Karpas-422 (cell line): ENCODE measurements at regions not wholly inside any gene's neighbourhood (a gene's known extent, or its start where the extent isn't known, plus 50 kb on each side); places are given as distances from the start of the nearest gene placed in this dataset.

Source experiments
- DNase-seq: peaks from one replicate; pipeline ENCODE4 v3.0.0-alpha.2; 2015
- H2AFZ ChIP-seq: fragments of 200-600 bp; sonication (generic); 2 replicates; pipeline ENCODE4 v1.6.1; 2014; ENCODE audit warnings: antibody characterized with exemption, low read length, mixed read lengths
- H3K27ac ChIP-seq: fragments of 200-600 bp; sonication (generic); 2 replicates; pipeline ENCODE4 v1.5.1; 2014; ENCODE audit warnings: mild to moderate bottlenecking, low read length, moderate library complexity
- H3K27me3 ChIP-seq: fragments of 200-600 bp; sonication (generic); 2 replicates; pipeline ENCODE4 v1.6.1; 2014; ENCODE audit warnings: low read length, mixed read lengths
- H3K36me3 ChIP-seq: fragments of 200-600 bp; sonication (generic); 2 replicates; pipeline ENCODE4 v1.6.1; 2014; ENCODE audit warnings: low read length, mixed read lengths; ENCODE audit not compliant: insufficient read depth
- H3K4me1 ChIP-seq: fragments of 200-600 bp; sonication (generic); 2 replicates; pipeline ENCODE4 v1.6.1; 2014; ENCODE audit warnings: mild to moderate bottlenecking, low read length, mixed read lengths
- H3K4me2 ChIP-seq: fragments of 200-600 bp; sonication (generic); 2 replicates; pipeline ENCODE4 v1.6.1; 2014; ENCODE audit warnings: low read length, low read depth, mild to moderate bottlenecking; ENCODE audit not compliant: poor library complexity, severe bottlenecking
- H3K4me3 ChIP-seq: fragments of 200-600 bp; sonication (generic); 2 replicates; pipeline ENCODE4 v1.5.1; 2014; ENCODE audit warnings: mild to moderate bottlenecking, antibody characterized with exemption, low read length, mixed read lengths
- H3K79me2 ChIP-seq: fragments of 200-600 bp; sonication (generic); 2 replicates; pipeline ENCODE4 v1.6.1; 2014; ENCODE audit warnings: mild to moderate bottlenecking, low read length, mixed read lengths
- H3K9ac ChIP-seq: fragments of 200-600 bp; sonication (generic); 2 replicates; pipeline ENCODE4 v1.6.0; 2014; ENCODE audit warnings: low read length
- H3K9me2 ChIP-seq: fragments of 200-600 bp; sonication (generic), shearing (Covaris generic); replicated peaks from 2 replicates; pipeline ENCODE4 v1.6.0; 2014; ENCODE audit warnings: mild to moderate bottlenecking, low read length, moderate library complexity; ENCODE audit not compliant: insufficient read depth
- H3K9me3 ChIP-seq: fragments of 300-700, 200-600 bp; sonication (generic); 2 replicates; pipeline ENCODE4 v1.6.1; 2014; ENCODE audit warnings: low read length, mixed read lengths
- H4K20me1 ChIP-seq: fragments of 200-600 bp; sonication (generic); 2 replicates; pipeline ENCODE4 v1.6.1; 2014; ENCODE audit warnings: mild to moderate bottlenecking, antibody characterized with exemption, low read length, low read depth; ENCODE audit not compliant: insufficient read depth

- H3K9me3 ChIP-seq = no peaks in the 10 kb centered on the region
- no peaks in the 10 kb centered on the region for H3K27me3 ChIP-seq
- H2AFZ ChIP-seq = no peak overlapping the region
- no peaks in the 10 kb centered on the region for H4K20me1 ChIP-seq
- H3K9ac ChIP-seq = no peak overlapping the region
- peaks cover 5% of the 10 kb centered on the region for H3K4me1 ChIP-seq
- no peaks in the 10 kb centered on the region for H3K79me2 ChIP-seq
- H3K27ac ChIP-seq = no peak overlapping the region
- H3K36me3 ChIP-seq = no peaks in the 10 kb centered on the region
- H3K4me2 ChIP-seq = no peak overlapping the region
- H3K9me2 ChIP-seq = no peaks in the 10 kb centered on the region
- H3K4me3 ChIP-seq = no peak overlapping the region
- DNase-seq = no peak
These were observed 218.8 kb downstream of the HAUS1 start for GRCh38 chr18:46322941-46323340.

GRCh38 chr18:46324087-46324955, 220.1 kb downstream of the HAUS1 start:
- H2AFZ ChIP-seq = peak overlapping the region; percentile 44; the same call in 1 of the 2 replicates
- peaks cover 5% of the 10 kb centered on the region for H3K4me1 ChIP-seq
- no peak overlapping the region for H3K4me2 ChIP-seq

GRCh38 chr18:46325895-46326294, 221.7 kb downstream of the HAUS1 start:
- H3K9me3 ChIP-seq = no peaks in the 10 kb centered on the region
- DNase-seq = no peak
- no peak overlapping the region for H2AFZ ChIP-seq
- H3K4me1 ChIP-seq = peaks cover 5% of the 10 kb centered on the region
- H3K9ac ChIP-seq = no peak overlapping the region
- no peaks in the 10 kb centered on the region for H3K79me2 ChIP-seq
- no peak overlapping the region for H3K27ac ChIP-seq
- H3K9me2 ChIP-seq = no peaks in the 10 kb centered on the region
- no peaks in the 10 kb centered on the region for H4K20me1 ChIP-seq
- H3K4me3 ChIP-seq = no peak overlapping the region
- H3K27me3 ChIP-seq = no peaks in the 10 kb centered on the region
- no peak overlapping the region for H3K4me2 ChIP-seq
- H3K36me3 ChIP-seq = no peaks in the 10 kb centered on the region

More at GRCh38 chr18:46324087-46324955, 220.1 kb downstream of the HAUS1 start:
- no peaks in the 10 kb centered on the region for H3K9me2 ChIP-seq
- H3K9ac ChIP-seq = no peak overlapping the region
- no peaks in the 10 kb centered on the region for H3K36me3 ChIP-seq
- H3K9me3 ChIP-seq = no peaks in the 10 kb centered on the region
- peak; percentile 63 for DNase-seq
- no peak overlapping the region for H3K4me3 ChIP-seq
- H3K27me3 ChIP-seq = no peaks in the 10 kb centered on the region
- no peaks in the 10 kb centered on the region for H4K20me1 ChIP-seq
- H3K79me2 ChIP-seq = no peaks in the 10 kb centered on the region
- no peak overlapping the region for H3K27ac ChIP-seq

DNA sequence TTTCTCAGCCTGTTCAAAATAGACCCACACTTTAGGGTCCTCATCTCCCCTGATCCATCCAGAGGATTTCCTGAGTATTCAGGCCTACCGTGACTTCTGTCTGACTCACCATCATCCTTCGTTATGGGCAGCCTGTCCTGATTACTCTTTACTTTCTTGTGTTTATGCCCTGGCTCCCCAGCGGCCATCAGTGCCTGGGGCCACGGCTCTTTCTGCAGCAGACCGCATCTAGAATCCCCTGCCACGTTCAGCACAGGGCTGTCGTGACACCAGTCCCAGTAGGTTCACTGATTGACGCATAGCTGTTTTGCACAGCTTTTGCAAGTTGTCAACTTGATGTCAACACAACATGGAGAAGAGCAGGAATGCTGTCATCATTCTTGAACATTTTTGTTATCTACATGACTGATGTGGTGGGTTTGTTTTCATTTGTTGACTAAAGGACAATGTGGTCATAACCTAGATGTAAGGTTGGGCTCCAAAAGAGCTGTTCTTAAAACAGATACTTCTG, 225.6 kb downstream of the HAUS1 start:
- Histone ChIP-seq H3K9me2 (no peaks in the 10 kb centered on the region), H3K79me2 (no peaks in the 10 kb centered on the region), H3K4me3 (no peak overlapping the region), H3K36me3 (no peaks in the 10 kb centered on the region), H3K4me2 (no peak overlapping the region), H3K9ac (no peak overlapping the region), H3K27ac (no peak overlapping the region), H3K4me1 (no peaks in the 10 kb centered on the region), H4K20me1 (no peaks in the 10 kb centered on the region), H3K27me3 (no peaks in the 10 kb centered on the region), H3K9me3 (no peaks in the 10 kb centered on the region), H2AFZ (no peak overlapping the region)
- no peak for DNase-seq

GRCh38 chr18:46331316-46331715, 227.1 kb downstream of the HAUS1 start:
- H4K20me1 ChIP-seq = no peaks in the 10 kb centered on the region
- no peak overlapping the region for H3K9ac ChIP-seq
- H3K79me2 ChIP-seq = no peaks in the 10 kb centered on the region
- H3K9me3 ChIP-seq = no peaks in the 10 kb centered on the region
- no peak overlapping the region for H3K4me3 ChIP-seq
- H2AFZ ChIP-seq = no peak overlapping the region
- no peaks in the 10 kb centered on the region for H3K4me1 ChIP-seq
- no peak overlapping the region for H3K27ac ChIP-seq
- DNase-seq = no peak
- no peak overlapping the region for H3K4me2 ChIP-seq
- H3K9me2 ChIP-seq = no peaks in the 10 kb centered on the region
- H3K27me3 ChIP-seq = no peaks in the 10 kb centered on the region
- H3K36me3 ChIP-seq = no peaks in the 10 kb centered on the region

GRCh38 chr18:46332286-46332801, 228.2 kb downstream of the HAUS1 start:
- Histone ChIP-seq H3K36me3 (no peaks in the 10 kb centered on the region), H4K20me1 (no peaks in the 10 kb centered on the region), H3K79me2 (no peaks in the 10 kb centered on the region), H3K9me3 (no peaks in the 10 kb centered on the region), H3K4me2 (no peak overlapping the region), H2AFZ (no peak overlapping the region), H3K27me3 (no peaks in the 10 kb centered on the region), H3K4me3 (no peak overlapping the region), H3K9ac (no peak overlapping the region), H3K27ac (no peak overlapping the region), H3K4me1 (peaks cover 2% of the 10 kb centered on the region; the same call in 1 of the 2 replicates), H3K9me2 (no peaks in the 10 kb centered on the region)
- no peak for DNase-seq

DNA sequence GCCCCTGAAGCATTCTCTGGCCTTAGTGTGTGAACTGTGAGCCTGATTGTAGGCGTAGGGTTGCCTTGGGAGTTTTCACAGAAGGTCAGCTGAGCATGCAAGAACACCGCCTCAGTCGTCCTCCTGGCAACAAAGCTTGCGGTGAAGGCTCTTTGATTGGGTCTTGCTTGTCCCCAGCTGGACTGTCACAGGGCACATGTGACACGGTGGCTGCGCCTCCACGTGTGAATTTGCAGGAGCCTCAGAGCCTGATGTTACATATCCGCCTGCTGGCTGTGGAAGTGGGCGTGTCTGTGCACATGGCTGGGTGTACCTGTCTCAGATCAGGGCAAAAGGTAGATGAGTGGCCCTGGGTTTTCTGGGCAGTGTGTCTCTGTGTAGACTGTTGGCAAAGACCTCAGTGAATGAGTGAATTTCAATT, 228.7 kb downstream of the HAUS1 start:
- Histone ChIP-seq H3K27ac (no peak overlapping the region), H3K9me2 (no peaks in the 10 kb centered on the region), H3K4me1 (peaks cover 2% of the 10 kb centered on the region; the same call in 1 of the 2 replicates), H3K4me3 (no peak overlapping the region), H2AFZ (no peak overlapping the region), H3K9ac (no peak overlapping the region), H3K9me3 (no peaks in the 10 kb centered on the region), H3K36me3 (no peaks in the 10 kb centered on the region), H3K79me2 (no peaks in the 10 kb centered on the region), H3K4me2 (no peak overlapping the region), H4K20me1 (no peaks in the 10 kb centered on the region), H3K27me3 (no peaks in the 10 kb centered on the region)
- no peak for DNase-seq

GRCh38 chr18:46333431-46334135, 229.4 kb downstream of the HAUS1 start:
- Histone ChIP-seq H3K4me3 (no peak overlapping the region), H3K9ac (no peak overlapping the region), H3K27me3 (no peaks in the 10 kb centered on the region), H3K9me3 (no peaks in the 10 kb centered on the region), H4K20me1 (no peaks in the 10 kb centered on the region), H2AFZ (no peak overlapping the region), H3K36me3 (no peaks in the 10 kb centered on the region), H3K27ac (no peak overlapping the region), H3K4me1 (peaks cover 2% of the 10 kb centered on the region; the same call in 1 of the 2 replicates), H3K9me2 (no peaks in the 10 kb centered on the region), H3K79me2 (no peaks in the 10 kb centered on the region), H3K4me2 (no peak overlapping the region)
- DNase-seq = no peak
